GM23338 (cell line): ENCODE measurements at regions not wholly inside any gene's neighbourhood (a gene's known extent, or its start where the extent isn't known, plus 50 kb on each side); places are given as distances from the start of the nearest gene placed in this dataset.
A peak's percentile ranks its signal among the peaks of the same experiment; 100 is the strongest.

Experiments used
- ATAC-seq: fragments of 200-7000 bp; cut with Tn5 transposase; 3 replicates; pipeline ENCODE4 v1.9.1; 2020
- DNase-seq: peaks from one replicate; pipeline ENCODE4 v3.0.0-alpha.2; 2015; ENCODE audit warnings: low spot score
- H2AFZ ChIP-seq: fragments of 200-600 bp; sonication (generic); 2 replicates; pipeline ENCODE4 v1.8.0; 2016; ENCODE audit warnings: antibody characterized with exemption, mild to moderate bottlenecking, moderate library complexity
- H3F3A ChIP-seq: fragments of 200-600 bp; sonication (generic); replicated peaks from 2 replicates; pipeline ENCODE4 v1.8.0; 2017; ENCODE audit warnings: antibody characterized with exemption, mixed run types, low read depth
- H3K27ac ChIP-seq: fragments of 200-600 bp; sonication (generic); 2 replicates; pipeline ENCODE4 v1.6.1; 2016; ENCODE audit warnings: low read depth
- H3K27me3 ChIP-seq: fragments of 200-600 bp; sonication (generic); 2 replicates; pipeline ENCODE4 v1.8.0; 2016; ENCODE audit warnings: mild to moderate bottlenecking, mixed run types, moderate library complexity; ENCODE audit not compliant: insufficient read depth
- H3K36me3 ChIP-seq: fragments of 200-600 bp; sonication (generic); 2 replicates; pipeline ENCODE4 v1.8.0; 2016; ENCODE audit warnings: mild to moderate bottlenecking; ENCODE audit not compliant: insufficient read depth
- H3K4me1 ChIP-seq: fragments of 200-600 bp; sonication (generic); 2 replicates; pipeline ENCODE4 v1.8.0; 2016; ENCODE audit warnings: mild to moderate bottlenecking, moderate library complexity; ENCODE audit not compliant: insufficient read depth
- H3K4me2 ChIP-seq: fragments of 200-600 bp; sonication (generic); 2 replicates; pipeline ENCODE4 v1.7.1; 2017; ENCODE audit warnings: mixed run types
- H3K4me3 ChIP-seq: fragments of 200-600 bp; sonication (generic); 2 replicates; pipeline ENCODE4 v1.6.1; 2016; ENCODE audit warnings: mixed run types
- H3K79me2 ChIP-seq: fragments of 200-600 bp; sonication (generic); replicated peaks from 2 replicates; pipeline ENCODE4 v1.8.0; 2017; ENCODE audit warnings: mild to moderate bottlenecking; ENCODE audit not compliant: insufficient read depth
- H3K9me2 ChIP-seq: fragments of 200-600 bp; sonication (generic); 2 replicates; pipeline ENCODE4 v1.8.0; 2017; ENCODE audit not compliant: insufficient read depth
- H4K20me1 ChIP-seq: fragments of 200-600 bp; sonication (generic); replicated peaks from 2 replicates; pipeline ENCODE4 v1.8.0; 2017; ENCODE audit warnings: mild to moderate bottlenecking; ENCODE audit not compliant: insufficient read depth
- H3K27ac Mint-ChIP-seq: 2 replicates; pipeline ENCODE4 v1.8.0; 2020; ENCODE audit warnings: inconsistent platforms, mild to moderate bottlenecking, moderate library complexity, mixed read lengths
- H3K27me3 Mint-ChIP-seq: 3 replicates; pipeline ENCODE4 v1.8.0; 2022; ENCODE audit warnings: low read depth, mild to moderate bottlenecking, moderate library complexity, mixed read lengths, inconsistent platforms; ENCODE audit not compliant: insufficient read depth, poor library complexity
- H3K36me3 Mint-ChIP-seq: 3 replicates; pipeline ENCODE4 v1.8.0; 2021; ENCODE audit warnings: low read depth, mild to moderate bottlenecking, inconsistent platforms, moderate library complexity, mixed read lengths
- H3K4me1 Mint-ChIP-seq: 3 replicates; pipeline ENCODE4 v1.8.0; 2020; ENCODE audit warnings: mild to moderate bottlenecking, inconsistent platforms, mixed read lengths
- H3K4me3 Mint-ChIP-seq: 3 replicates; pipeline ENCODE4 v1.8.0; 2021; ENCODE audit warnings: moderate library complexity, mild to moderate bottlenecking, inconsistent platforms, mixed read lengths
- H3K9me3 Mint-ChIP-seq: 3 replicates; pipeline ENCODE4 v1.8.0; 2020; ENCODE audit warnings: moderate library complexity, mild to moderate bottlenecking, inconsistent platforms, mixed read lengths
- REST ChIP-seq: IDR thresholded peaks from one replicate; pipeline ENCODE4 v1.6.1; 2018; ENCODE audit warnings: antibody characterized with exemption; ENCODE audit not compliant: unreplicated experiment
- ZNF114 ChIP-seq: fragments of 250-450 bp; sonication (Bioruptor Pico); IDR thresholded peaks from 2 replicates; pipeline ENCODE4 v1.5.0; 2020; ENCODE audit warnings: mild to moderate bottlenecking, moderate library complexity
- TF ChIP-seq, protein P1 (sequence below): IDR thresholded peaks from 2 replicates; pipeline ENCODE4 v1.6.1; 2016; ENCODE audit warnings: antibody characterized with exemption

- no peak for TF ChIP-seq REST
- no peak for TF ChIP-seq ZNF114 (CRISPR knock-in tag)
Measured at GRCh38 chr6:140063021-140063399, 688.6 kb upstream of the CITED2 start (continued).

- H3K27me3 Mint-ChIP-seq, result peaks cover 2% of the 10 kb centered on the region
- DNase-seq (no peak), ATAC-seq (no peak)
- Histone ChIP-seq H3K79me2 (no peaks in the 10 kb centered on the region), H3F3A (no peaks in the 10 kb centered on the region), H4K20me1 (no peaks in the 10 kb centered on the region), H3K36me3 (no peaks in the 10 kb centered on the region), H2AFZ (peak overlapping the region; percentile 28; the same call in 1 of the 2 replicates), H3K27me3 (no peaks in the 10 kb centered on the region), H3K4me1 (peaks cover 11% of the 10 kb centered on the region), H3K4me3 (no peak overlapping the region), H3K4me2 (no peak overlapping the region), H3K9me2 (peaks cover 19% of the 10 kb centered on the region), H3K27ac (no peak overlapping the region)
- no peak for TF ChIP-seq REST
- TF ChIP-seq, protein P1, sequence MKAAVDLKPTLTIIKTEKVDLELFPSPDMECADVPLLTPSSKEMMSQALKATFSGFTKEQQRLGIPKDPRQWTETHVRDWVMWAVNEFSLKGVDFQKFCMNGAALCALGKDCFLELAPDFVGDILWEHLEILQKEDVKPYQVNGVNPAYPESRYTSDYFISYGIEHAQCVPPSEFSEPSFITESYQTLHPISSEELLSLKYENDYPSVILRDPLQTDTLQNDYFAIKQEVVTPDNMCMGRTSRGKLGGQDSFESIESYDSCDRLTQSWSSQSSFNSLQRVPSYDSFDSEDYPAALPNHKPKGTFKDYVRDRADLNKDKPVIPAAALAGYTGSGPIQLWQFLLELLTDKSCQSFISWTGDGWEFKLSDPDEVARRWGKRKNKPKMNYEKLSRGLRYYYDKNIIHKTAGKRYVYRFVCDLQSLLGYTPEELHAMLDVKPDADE, result no peak
- no peaks in the 10 kb centered on the region for H3K9me3 Mint-ChIP-seq
- H3K36me3 Mint-ChIP-seq, result no peaks in the 10 kb centered on the region
- no peak overlapping the region for H3K4me3 Mint-ChIP-seq
- H3K27ac Mint-ChIP-seq, result no peak overlapping the region
- H3K4me1 Mint-ChIP-seq, result peaks cover 11% of the 10 kb centered on the region; the same call in 2 of the 3 replicates
Measured at GRCh38 chr6:140062043-140063020, 687.9 kb upstream of the CITED2 start.
